OCI-LY7 (cell line): ENCODE measurements at regions not wholly inside any gene's neighbourhood (a gene's known extent, or its start where the extent isn't known, plus 50 kb on each side); places are given as distances from the start of the nearest gene placed in this dataset.

Experiments used
- EZH2phosphoT487 ChIP-seq: fragments of 200-600 bp; sonication (generic); IDR thresholded peaks from 2 replicates; pipeline ENCODE4 v1.6.1; 2018; ENCODE audit warnings: low read depth, borderline replicate concordance, mild to moderate bottlenecking, mixed run types, antibody characterized with exemption, low read length, moderate library complexity, mixed read lengths
- TF ChIP-seq, protein P1 (sequence below): fragments of 200-600 bp; sonication (generic); conservative IDR thresholded peaks from 2 replicates; pipeline ENCODE4 v1.5.1; 2014; ENCODE audit warnings: mild to moderate bottlenecking, antibody characterized with exemption, low read length, moderate library complexity, mixed read lengths

GRCh38 chr17:5986644-5987043 lies 83.5 kb upstream of the WSCD1 start:
- TF ChIP-seq, protein P1, sequence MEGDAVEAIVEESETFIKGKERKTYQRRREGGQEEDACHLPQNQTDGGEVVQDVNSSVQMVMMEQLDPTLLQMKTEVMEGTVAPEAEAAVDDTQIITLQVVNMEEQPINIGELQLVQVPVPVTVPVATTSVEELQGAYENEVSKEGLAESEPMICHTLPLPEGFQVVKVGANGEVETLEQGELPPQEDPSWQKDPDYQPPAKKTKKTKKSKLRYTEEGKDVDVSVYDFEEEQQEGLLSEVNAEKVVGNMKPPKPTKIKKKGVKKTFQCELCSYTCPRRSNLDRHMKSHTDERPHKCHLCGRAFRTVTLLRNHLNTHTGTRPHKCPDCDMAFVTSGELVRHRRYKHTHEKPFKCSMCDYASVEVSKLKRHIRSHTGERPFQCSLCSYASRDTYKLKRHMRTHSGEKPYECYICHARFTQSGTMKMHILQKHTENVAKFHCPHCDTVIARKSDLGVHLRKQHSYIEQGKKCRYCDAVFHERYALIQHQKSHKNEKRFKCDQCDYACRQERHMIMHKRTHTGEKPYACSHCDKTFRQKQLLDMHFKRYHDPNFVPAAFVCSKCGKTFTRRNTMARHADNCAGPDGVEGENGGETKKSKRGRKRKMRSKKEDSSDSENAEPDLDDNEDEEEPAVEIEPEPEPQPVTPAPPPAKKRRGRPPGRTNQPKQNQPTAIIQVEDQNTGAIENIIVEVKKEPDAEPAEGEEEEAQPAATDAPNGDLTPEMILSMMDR = no peak
- no peak for TF ChIP-seq EZH2phosphoT487
